Neural cell (in vitro differentiated cells): ENCODE measurements at regions not wholly inside any gene's neighbourhood (a gene's known extent, or its start where the extent isn't known, plus 50 kb on each side); places are given as distances from the start of the nearest gene placed in this dataset.

Experiments used
- CTCF ChIP-seq: fragments of 450-650 bp; IDR thresholded peaks from 2 replicates; pipeline ENCODE4 v1.5.1; 2014; ENCODE audit warnings: antibody characterized with exemption, mild to moderate bottlenecking, moderate library complexity; ENCODE audit not compliant: poor library complexity, severe bottlenecking
- EP300 ChIP-seq: fragments of 450-650 bp; conservative IDR thresholded peaks from 2 replicates; pipeline ENCODE4 v1.6.1; 2014; ENCODE audit warnings: antibody characterized with exemption, mild to moderate bottlenecking, moderate library complexity; ENCODE audit not compliant: poor library complexity, severe bottlenecking
- EZH2 ChIP-seq: fragments of 200-600, 300-800 bp; shearing (Covaris generic), sonication (generic); IDR thresholded peaks from 2 replicates; pipeline ENCODE4 v1.6.1; 2014; ENCODE audit warnings: antibody characterized with exemption, low read length, borderline replicate concordance, mild to moderate bottlenecking; ENCODE audit not compliant: insufficient read depth, poor library complexity, severe bottlenecking
- MXI1 ChIP-seq: fragments of 450-650 bp; conservative IDR thresholded peaks from 2 replicates; pipeline ENCODE4 v1.6.1; 2014; ENCODE audit warnings: antibody characterized with exemption, mild to moderate bottlenecking; ENCODE audit not compliant: poor library complexity, severe bottlenecking
- POLR2AphosphoS5 ChIP-seq: IDR thresholded peaks from 2 replicates; pipeline ENCODE4 v1.6.1; 2012
- RAD21 ChIP-seq: fragments of 450-650 bp; conservative IDR thresholded peaks from 2 replicates; pipeline ENCODE4 v1.6.1; 2014; ENCODE audit warnings: antibody characterized with exemption, mild to moderate bottlenecking, moderate library complexity
- REST ChIP-seq: IDR thresholded peaks from 2 replicates; pipeline ENCODE4 v1.6.1; 2012; ENCODE audit warnings: borderline replicate concordance
- SMC3 ChIP-seq: fragments of 450-650 bp; conservative IDR thresholded peaks from 2 replicates; pipeline ENCODE4 v1.6.1; 2014; ENCODE audit warnings: antibody characterized with exemption, mild to moderate bottlenecking, moderate library complexity; ENCODE audit not compliant: poor library complexity

- TF ChIP-seq EZH2 (no peak), CTCF (no peak), EP300 (no peak), POLR2AphosphoS5 (no peak), RAD21 (no peak), MXI1 (no peak), REST (no peak), SMC3 (no peak)
Measured at GRCh38 chr6:144597511-144597910, 312.4 kb downstream of the UTRN start.
